Choroid plexus epithelial cell (primary cell): ENCODE measurements at regions not wholly inside any gene's neighbourhood (a gene's known extent, or its start where the extent isn't known, plus 50 kb on each side); places are given as distances from the start of the nearest gene placed in this dataset.

Experiments
- DNase-seq: peaks from one replicate; pipeline ENCODE4 v3.0.0-alpha.2; 2010; ENCODE audit warnings: low read depth
- H3K4me3 ChIP-seq: 2 replicates; pipeline ENCODE4 v1.5.1; 2011; ENCODE audit warnings: low read depth, mild to moderate bottlenecking, control low read depth, low read length, moderate library complexity
- CTCF ChIP-seq: conservative IDR thresholded peaks from 2 replicates; pipeline ENCODE4 v1.5.1; 2011; ENCODE audit warnings: low read depth, mild to moderate bottlenecking, control low read depth, inconsistent platforms, low read length, moderate library complexity

GRCh38 chr11:107276077-107276476, 181.5 kb downstream of the CWF19L2 start:
- no peak for DNase-seq
- H3K4me3 ChIP-seq: no peak overlapping the region
- no peak for TF ChIP-seq CTCF

- no peak for TF ChIP-seq CTCF
- no peak overlapping the region for H3K4me3 ChIP-seq
- no peak for DNase-seq
These were observed 182.0 kb downstream of the CWF19L2 start for GRCh38 chr11:107275632-107276031.

GRCh38 chr11:107274138-107274537, 183.5 kb downstream of the CWF19L2 start:
- TF ChIP-seq CTCF: no peak
- no peak for DNase-seq
- no peak overlapping the region for H3K4me3 ChIP-seq

GRCh38 chr11:107272561-107272960, 185.1 kb downstream of the CWF19L2 start:
- DNase-seq: no peak
- no peak overlapping the region for H3K4me3 ChIP-seq
- no peak for TF ChIP-seq CTCF

GRCh38 chr11:107271425-107271824, 186.2 kb downstream of the CWF19L2 start:
- no peak for TF ChIP-seq CTCF
- H3K4me3 ChIP-seq: no peak overlapping the region
- no peak for DNase-seq

- TF ChIP-seq CTCF: no peak
- no peak overlapping the region for H3K4me3 ChIP-seq
- no peak for DNase-seq
These were observed 188.6 kb downstream of the CWF19L2 start for GRCh38 chr11:107268977-107269376.

GRCh38 chr11:107266455-107266854, 191.2 kb downstream of the CWF19L2 start:
- no peak overlapping the region for H3K4me3 ChIP-seq
- no peak for DNase-seq
- no peak for TF ChIP-seq CTCF
